NCI-H1417 treated with DMSO at 0.1 percent for 48 hours (cell line): ENCODE measurements at regions not wholly inside any gene's neighbourhood (a gene's known extent, or its start where the extent isn't known, plus 50 kb on each side); places are given as distances from the start of the nearest gene placed in this dataset.
"Not testable (repeated sequence)": the region's sequence is repeated elsewhere in the genome, so short reads cannot be mapped to it uniquely, and the experiment has no call there.

Experiments used
- DNase-seq: peaks from one replicate; lab custom pipeline; 2025; lab: John Stamatoyannopoulos, UW

DNA sequence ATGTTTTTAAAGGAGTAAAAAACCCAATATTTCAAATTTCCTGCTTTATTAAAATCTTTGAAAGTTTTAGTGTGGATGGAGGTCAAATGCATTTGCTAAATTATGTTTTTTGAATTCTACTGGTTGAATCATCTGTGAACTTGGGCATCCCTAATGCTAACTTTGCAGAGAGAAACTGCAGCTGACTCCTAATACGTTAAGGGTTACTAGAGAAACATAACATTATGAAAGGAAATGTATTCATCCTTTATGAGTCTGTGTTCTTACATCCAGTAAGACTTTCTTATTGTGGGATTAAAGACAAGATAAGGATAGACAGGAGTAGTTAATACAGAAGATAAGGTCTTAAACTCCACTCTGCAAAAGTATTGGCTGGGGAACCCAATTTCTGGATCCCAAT lies 140.6 kb downstream of the FAM124B start:
- no peak for DNase-seq

- DNase-seq, result no peak
Observed at GRCh38 chr2:224260372-224261020, 141.4 kb downstream of the FAM124B start.

DNA sequence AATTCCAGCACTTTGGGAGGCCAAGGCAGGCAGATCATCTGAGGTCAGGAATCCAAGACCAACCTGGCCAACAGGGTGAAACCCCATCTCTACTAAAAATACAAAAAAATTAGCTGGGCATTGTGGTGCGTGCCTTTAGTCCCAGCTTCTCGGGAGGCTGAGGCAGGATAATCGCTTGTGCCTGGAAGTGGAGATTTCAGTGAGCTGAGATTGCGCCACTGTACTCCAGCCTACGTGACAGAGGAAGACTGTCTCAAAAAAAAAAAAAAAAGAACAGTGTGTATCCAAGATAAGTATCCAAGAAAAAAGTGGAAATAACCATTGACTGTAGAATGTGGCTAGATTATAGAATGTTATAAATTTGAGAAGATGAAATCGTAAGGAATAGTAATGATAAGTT lies 142.1 kb downstream of the FAM124B start:
- DNase-seq, result no peak

GRCh38 chr2:224258059-224258458 lies 143.8 kb downstream of the FAM124B start:
- DNase-seq, result no peak

DNA sequence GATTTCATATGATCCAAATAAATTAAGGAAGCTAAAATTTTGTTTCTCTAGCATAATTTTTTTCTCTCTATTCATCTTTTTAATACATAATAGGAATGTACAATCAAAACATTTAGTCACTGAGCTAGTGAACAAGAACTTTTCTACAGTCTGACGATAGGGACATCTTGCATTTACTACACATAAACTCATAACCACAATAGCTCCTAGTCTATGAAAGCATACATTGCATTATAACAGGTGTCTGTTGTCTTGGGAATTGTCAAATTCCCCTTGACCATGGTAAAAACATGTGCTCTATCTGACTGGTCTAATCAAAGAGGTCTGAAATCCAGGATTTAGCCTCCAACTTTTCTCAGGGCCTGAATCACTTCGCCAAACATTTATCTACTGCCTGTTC lies 144.8 kb downstream of the FAM124B start:
- DNase-seq, result no peak

DNA sequence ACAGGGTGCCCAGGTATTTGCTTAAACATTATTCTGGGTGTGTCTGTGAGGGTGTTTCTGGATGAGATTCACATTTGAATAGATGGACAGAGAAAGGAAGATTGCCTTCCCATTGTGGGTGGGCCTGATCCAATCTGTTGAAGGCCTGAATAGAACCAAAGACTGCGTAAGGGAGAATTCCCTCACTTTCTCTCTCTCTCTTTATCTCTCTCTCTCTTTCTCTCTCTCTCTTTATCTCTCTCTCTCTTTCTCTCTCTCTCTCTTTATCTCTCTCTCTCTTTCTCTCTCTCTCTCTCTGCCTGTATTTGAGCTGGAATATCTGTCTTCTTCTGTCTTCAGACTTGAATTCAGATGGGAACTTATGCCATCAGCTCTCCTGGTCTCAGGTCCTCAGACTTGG lies 148.4 kb downstream of the FAM124B start:
- no peak for DNase-seq

DNA sequence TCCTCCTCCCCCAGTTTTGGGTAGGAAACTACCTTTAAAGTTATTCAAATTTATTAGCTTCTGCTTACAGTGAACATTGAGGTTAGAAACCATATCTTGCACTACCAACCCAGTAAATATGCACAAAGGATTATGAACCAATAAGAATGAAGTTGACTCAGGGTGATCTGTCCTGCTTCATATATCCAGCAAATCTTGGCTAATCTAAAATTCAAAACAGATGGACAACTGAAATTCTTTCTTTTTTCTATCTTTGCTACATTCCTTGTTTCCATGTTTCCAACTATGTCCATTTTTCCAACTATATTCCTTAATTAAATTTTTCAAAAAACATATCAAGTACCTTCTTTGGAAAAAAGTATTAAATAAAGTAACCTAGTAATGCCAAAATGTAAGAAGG lies 149.3 kb downstream of the FAM124B start:
- no peak for DNase-seq

DNA sequence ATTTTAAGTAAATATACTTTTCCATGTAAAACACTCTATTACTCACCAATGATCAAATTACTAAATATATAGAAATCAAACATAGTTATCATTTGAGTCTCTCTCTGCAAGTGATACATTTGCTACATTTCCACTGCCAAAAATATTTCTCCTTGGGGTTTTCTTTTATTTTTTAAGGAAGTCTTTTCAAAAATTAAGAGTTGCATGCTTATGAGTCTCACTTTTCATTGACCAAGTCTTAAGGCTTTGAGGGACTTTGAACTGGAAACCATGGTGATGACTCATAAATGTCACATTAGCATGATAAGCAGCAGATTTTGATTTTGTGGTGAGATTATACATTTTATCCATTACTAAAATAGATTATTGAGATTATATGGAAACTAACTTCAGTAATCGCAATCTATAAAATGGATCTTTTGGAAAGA lies 152.9 kb downstream of the FAM124B start:
- DNase-seq, result no peak

DNA sequence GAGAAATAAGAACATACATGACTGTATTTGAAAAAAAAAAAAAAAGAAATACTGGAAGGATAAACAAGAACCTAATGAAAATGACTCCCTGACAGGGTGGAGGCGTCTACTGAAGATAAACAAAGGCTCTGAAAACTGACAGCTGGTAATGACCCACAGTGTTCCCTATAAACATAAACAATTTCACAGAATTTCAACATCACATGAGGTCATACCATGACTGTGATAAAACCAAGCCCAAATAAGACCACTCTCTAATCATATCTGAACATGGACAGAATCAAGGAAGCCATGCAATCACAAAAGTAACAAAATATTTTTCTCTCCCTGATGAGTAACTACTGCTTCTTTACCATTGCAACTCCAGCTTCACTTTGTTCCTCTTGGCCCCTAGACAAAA lies 159.3 kb downstream of the FAM124B start:
- no peak for DNase-seq

GRCh38 chr2:224241812-224242211 lies 160.1 kb downstream of the FAM124B start:
- no peak for DNase-seq

GRCh38 chr2:224241001-224241400 lies 160.9 kb downstream of the FAM124B start:
- no peak for DNase-seq

- no peak for DNase-seq
Observed at GRCh38 chr2:224223851-224224555, 177.9 kb downstream of the FAM124B start.

DNA sequence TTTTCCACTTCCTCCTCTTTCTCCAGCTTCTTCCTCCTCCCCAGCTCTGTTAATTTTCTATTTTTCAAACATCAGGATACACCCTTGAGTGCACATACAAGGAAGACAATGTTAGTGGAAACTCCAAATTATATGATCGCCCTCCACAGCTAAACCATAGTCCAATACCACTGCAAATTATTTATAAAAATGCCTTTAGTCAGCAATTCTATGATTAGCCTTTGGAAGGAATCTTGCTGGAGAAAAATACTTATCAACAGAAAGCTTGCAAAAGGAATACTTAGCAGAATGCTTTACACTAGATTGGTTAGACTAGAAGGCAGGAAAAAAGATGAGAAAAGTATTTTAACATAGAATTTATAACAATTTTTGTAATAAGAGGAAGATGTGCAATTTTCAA lies 178.9 kb downstream of the FAM124B start:
- no peak for DNase-seq

DNA sequence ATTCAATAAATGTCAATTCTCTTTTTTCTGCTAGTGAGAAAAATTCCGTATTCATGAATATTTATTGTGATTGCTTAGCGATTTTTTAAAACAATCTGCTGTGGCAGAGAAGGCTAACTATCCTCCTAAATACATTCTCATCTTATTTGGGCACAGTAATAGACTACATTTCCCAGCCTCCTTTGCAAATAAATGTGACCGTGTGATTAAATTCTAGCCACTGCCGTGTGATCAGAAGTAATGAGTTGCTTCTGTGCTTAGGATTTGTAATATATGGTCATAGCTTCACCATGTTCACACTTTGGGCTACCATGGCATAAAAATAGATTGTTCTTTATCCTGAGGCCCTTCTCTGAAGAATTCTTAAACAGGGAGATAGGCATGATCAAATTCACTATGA lies 179.6 kb downstream of the FAM124B start:
- no peak for DNase-seq

GRCh38 chr2:224221455-224221913 lies 180.4 kb downstream of the FAM124B start:
- no peak for DNase-seq

DNA sequence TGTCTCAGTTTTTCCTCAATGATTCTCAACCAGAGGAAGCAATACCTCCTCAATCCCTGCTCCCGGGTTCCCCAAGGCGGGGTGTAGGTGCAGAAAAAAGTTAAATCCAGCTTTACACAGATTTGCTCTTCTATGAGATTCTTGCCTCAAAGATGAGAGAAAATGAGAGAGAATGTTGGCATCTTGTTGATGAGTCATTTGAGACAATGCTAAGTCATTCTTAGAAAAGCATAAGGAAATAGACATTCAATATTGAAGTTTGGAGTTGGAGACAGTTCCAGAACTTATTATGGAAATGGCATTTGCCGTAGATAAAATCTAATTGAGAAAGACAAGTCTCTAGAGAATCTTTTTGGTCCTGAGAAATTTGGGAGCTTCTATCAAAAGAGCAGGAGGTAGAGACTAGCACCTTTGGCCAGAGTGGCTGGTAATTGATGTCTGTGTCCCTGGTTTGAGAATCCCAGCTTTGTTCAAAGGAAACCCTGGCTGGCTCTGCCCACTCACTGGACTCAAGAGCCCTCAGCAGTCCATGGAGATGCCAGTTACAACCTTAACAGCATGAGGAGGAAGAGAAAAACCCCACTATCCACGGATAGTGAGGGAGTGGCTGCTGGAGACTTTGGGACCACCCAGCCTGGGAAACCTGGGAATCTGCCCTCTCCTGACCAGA lies 181.2 kb downstream of the FAM124B start:
- no peak for DNase-seq

DNA sequence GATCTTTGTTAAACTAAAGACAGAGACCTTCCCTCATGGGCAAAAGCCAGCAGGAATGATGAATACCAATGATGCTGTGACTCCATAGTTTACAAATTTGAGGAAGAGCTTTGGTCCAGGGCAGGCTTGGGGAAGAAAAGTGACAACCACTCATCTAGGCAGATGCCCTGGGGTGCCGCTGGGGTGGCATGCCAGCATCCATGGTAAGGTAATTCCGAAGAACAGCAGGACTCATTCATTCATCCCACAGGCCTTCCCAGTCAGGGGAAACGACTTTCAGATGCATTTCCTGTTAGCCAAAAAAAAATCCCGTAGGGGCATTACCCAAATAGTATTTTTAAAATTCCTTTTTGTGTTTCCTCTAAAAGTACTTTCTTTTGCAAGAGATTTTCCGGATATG lies 180.7 kb upstream of the SERPINE2 start:
- DNase-seq, result no peak

DNA sequence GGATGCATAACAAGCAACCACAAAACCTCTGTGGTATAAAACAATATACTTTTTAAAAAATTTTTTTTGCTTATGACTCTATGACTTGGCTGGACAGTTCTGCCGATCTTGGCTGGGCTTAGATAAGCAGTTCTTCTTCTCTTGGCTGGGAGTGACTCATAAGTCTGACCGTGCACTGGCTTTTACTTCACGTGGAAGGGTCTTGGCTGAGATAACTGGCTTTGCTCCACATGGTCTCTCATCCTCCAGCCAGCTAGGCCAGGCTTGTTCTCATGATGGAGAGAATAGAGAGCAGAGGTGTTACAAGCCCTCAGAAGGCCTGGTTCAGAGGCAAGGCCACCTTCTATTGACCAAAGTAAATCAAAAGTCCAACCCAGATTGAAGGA lies 178.9 kb upstream of the SERPINE2 start:
- DNase-seq, result no peak

- no peak for DNase-seq
Observed at GRCh38 chr2:224217233-224217961, 178.3 kb upstream of the SERPINE2 start.

- not testable (repeated sequence) for DNase-seq
Observed at GRCh38 chr2:224215611-224216010, 176.5 kb upstream of the SERPINE2 start.

DNA sequence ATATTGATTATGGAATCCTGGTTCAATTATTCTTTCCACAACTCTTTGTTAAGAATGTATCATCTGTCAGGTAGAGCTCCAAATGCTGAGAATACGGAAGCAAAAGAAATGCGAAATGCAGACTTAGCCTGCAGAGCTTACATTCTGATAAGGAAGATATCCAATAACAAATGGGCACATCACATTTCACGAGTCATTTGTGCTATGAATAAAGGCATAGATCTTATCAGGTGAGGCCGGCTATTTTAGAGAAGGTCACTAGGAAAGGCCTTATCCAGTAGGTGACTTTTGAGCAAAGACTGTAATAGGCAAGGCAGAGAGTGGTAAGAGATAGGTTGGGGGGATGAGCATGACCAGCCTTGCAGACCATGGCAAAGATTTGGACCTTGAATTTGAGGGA lies 174.3 kb upstream of the SERPINE2 start:
- no peak for DNase-seq

DNA sequence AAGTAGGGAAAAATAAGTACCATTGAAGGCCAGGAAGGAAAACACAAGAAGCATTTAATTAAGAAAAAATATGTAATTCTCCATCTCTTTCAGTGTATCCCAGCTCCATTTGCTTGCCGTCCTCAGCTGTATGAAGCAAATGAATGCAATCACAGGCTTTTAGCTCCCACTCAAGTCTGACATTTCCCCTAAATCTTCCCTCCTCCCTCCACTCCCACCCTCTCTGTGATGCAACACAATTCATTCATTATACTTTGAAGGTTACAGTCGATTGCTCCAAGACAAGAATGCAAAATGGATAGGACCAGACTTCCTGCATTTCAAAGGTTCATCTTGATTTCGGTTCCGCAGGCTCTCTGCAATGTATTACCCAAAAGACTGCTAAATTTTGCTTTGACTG lies 172.7 kb upstream of the SERPINE2 start:
- no peak for DNase-seq

DNA sequence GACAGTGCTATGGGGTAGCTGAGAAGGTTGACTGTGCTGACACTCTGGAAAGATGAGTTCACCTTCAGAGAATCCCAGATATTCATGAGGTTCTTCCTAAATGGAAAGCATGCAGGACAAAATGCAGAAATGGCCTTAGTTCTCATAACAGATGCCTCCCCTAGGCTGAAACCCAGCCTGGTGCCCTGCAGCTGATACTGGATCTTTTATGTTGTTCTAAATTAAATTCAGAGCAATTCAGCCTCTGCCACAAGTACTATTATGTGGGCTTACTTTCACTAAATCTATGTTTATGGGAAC lies 172.0 kb upstream of the SERPINE2 start:
- no peak for DNase-seq
